22Rv1 (cell line): ENCODE measurements at regions not wholly inside any gene's neighbourhood (a gene's known extent, or its start where the extent isn't known, plus 50 kb on each side); places are given as distances from the start of the nearest gene placed in this dataset.

Source experiments
- H3K27ac ChIP-seq: fragments of 450-650 bp; 2 replicates; pipeline ENCODE4 v1.5.1; 2017
- CTCF ChIP-seq: fragments of 450-650 bp; IDR thresholded peaks from 2 replicates; pipeline ENCODE4 v1.5.1; 2017; ENCODE audit warnings: mild to moderate bottlenecking
- ZFX ChIP-seq: fragments of 450-650 bp; IDR thresholded peaks from 2 replicates; pipeline ENCODE4 v1.6.1; 2017; ENCODE audit warnings: antibody characterized with exemption, borderline replicate concordance

DNA sequence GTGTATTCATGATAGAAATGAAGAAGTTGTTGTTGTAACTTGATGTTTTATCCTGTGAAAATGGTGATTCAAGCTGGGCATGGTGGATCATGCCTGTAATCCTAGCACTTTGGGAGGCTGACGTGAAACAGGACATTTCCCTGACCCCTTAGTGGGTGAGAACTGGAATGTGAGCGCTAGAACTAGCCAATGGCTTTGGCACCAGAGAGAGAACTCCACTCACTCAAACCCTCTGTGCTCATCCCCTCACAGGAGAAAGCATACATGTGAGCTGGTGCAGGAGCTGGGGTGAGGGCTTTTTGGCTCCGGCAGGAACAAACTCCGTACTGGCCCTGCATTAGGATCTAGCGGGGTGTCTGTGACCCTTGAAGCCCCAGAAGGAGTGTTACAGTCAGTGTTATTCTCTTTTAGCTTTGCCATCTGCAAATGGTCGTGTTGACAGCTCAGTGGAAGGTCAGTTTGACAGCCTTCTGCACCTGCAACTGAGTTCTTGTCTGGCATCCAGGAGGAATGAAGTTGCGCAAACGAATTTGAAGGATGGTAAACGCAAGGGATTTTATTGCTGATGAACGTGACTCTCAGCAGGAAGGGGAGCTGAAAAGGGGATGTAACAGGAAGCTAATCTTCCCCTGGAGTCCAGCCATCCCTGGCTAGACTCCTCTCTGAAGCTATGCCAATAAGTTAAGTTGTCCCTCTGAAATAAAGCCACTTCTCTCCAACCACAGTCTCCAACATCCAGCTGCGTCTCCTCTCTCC lies 1016.6 kb upstream of the CADM2 start:
- TF ChIP-seq CTCF (no peak), ZFX (no peak)
- no peak overlapping the region for H3K27ac ChIP-seq

GRCh38 chr3:83946049-83946448 lies 1012.7 kb upstream of the CADM2 start:
- TF ChIP-seq CTCF (no peak), ZFX (no peak)

GRCh38 chr3:83946554-83946953 lies 1012.2 kb upstream of the CADM2 start:
- peak; percentile 37 for TF ChIP-seq CTCF
- TF ChIP-seq ZFX, result no peak
- no peak overlapping the region for H3K27ac ChIP-seq

More at GRCh38 chr3:83946049-83946448, 1012.7 kb upstream of the CADM2 start:
- no peak overlapping the region for H3K27ac ChIP-seq

DNA sequence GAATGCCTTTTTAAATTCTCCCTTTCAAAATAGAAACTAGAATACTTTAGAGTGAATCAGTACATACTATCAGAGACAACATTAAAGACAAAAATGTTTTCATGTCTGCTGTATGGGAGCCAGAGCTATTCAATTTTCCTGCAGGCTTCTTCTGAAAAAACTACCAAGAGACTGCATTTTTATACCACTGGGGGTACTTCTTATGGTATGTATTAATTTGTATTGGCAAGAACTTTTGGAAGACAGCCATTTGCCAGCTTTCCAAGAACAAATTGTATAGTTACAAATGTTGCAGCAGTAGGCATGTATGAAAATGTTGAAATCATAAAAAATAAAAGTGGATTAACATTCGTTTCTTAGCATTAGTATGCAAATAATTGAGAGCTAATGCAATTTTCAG lies 1010.0 kb upstream of the CADM2 start:
- H3K27ac ChIP-seq, result no peak overlapping the region
- TF ChIP-seq ZFX (no peak), CTCF (no peak)

DNA sequence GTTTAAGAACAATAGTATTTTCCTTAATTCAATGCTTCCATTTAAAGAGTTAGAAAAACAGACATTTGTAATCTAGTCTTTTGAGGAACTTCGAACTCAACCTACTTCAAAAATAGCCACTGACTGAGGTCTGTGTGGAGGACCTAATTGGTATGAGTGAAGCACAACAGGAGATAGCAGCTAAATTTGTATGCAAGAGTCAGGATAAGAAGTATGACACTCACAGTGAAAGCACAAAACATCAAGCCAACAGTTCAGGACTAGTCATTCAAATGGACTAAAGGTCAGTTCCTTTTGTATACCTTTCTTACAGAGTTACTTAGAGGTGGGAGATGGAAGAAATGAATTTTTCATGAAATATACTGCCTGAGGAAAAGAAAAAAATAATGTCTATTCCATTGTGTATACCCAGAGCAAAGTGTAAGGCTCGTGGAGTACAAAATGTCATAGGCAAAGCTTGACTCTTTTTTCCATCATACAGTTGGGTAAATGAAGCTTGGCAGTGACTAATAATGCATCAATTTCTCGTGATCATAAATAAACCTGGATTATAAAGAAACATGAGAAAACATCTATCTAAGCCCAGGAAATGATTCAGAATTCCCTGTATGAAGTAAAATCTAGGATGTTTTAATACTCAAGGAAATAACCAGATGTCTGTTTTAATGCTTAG lies 1005.2 kb upstream of the CADM2 start:
- H3K27ac ChIP-seq, result no peak overlapping the region
- TF ChIP-seq CTCF, result no peak
- TF ChIP-seq ZFX, result no peak

DNA sequence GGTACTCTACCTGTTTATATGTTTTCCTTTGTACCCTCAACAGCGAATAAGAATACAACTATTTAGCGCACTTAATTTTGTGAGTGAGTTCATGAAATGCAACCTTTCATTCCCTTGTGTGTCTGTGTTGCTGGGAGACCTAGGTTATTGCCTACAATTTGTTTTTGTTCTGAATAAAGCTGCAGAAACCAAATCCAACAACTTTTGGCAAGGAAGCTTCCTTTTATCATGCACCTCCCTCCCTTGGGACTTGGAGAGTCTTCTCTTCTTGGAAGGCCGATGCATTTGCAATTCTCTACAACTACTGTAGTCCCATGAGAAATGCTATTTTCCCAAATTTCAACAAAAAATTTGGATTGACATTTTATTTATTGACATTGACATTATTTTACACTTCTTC lies 1002.4 kb upstream of the CADM2 start:
- TF ChIP-seq ZFX (no peak), CTCF (no peak)

GRCh38 chr3:83968356-83968755 lies 990.4 kb upstream of the CADM2 start:
- TF ChIP-seq CTCF, result no peak
- TF ChIP-seq ZFX, result no peak

More for the DNA sequence above, 1002.4 kb upstream of the CADM2 start:
- H3K27ac ChIP-seq, result no peak overlapping the region

More at GRCh38 chr3:83968356-83968755, 990.4 kb upstream of the CADM2 start:
- H3K27ac ChIP-seq, result no peak overlapping the region
